ENCODE measurements at regions not wholly inside any gene's neighbourhood (a gene's known extent, or its start where the extent isn't known, plus 50 kb on each side); places are given as distances from the start of the nearest gene placed in this dataset.

GRCh38 chr13:80463673-80464352, 122.9 kb upstream of the SPRY2 start:
- Histone ChIP-seq H3K36me3 (no peaks in the 10 kb centered on the region), H3K9me3 (no peaks in the 10 kb centered on the region), H3K27me3 (no peaks in the 10 kb centered on the region), H3K4me3 (no peak overlapping the region), H3K4me1 (no peaks in the 10 kb centered on the region), H3K9ac (ENCODE audit: low read depth in 2 of 2, low read length in 2 of 2) (no peak overlapping the region), H3K27ac (no peak overlapping the region)
- DNase-seq: no peak
- no peak for TF ChIP-seq CTCF (IDR thresholded peaks at IDR 0.05)
- intact Hi-C loops (cut with DNase I): no loop called here

- H3K27me3 ChIP-seq: no peaks in the 10 kb centered on the region
- H3K36me3 ChIP-seq: no peaks in the 10 kb centered on the region
- intact Hi-C loops (cut with DNase I): no loop called here
- H3K4me3 ChIP-seq: no peak overlapping the region
- H3K9me3 ChIP-seq: no peaks in the 10 kb centered on the region
- H3K9ac ChIP-seq (ENCODE audit: low read depth in 2 of 2, low read length in 2 of 2): no peak overlapping the region
- TF ChIP-seq CTCF (IDR thresholded peaks at IDR 0.05): no peak
- no peak overlapping the region for H3K27ac ChIP-seq
- no peak for DNase-seq
- H3K4me1 ChIP-seq: no peaks in the 10 kb centered on the region
Observed at GRCh38 chr13:80462567-80462966, 121.6 kb upstream of the SPRY2 start.

- H3K27ac ChIP-seq: no peak overlapping the region
- H3K9me3 ChIP-seq: no peaks in the 10 kb centered on the region
- H3K4me3 ChIP-seq: no peak overlapping the region
- H3K36me3 ChIP-seq: no peaks in the 10 kb centered on the region
- no peaks in the 10 kb centered on the region for H3K27me3 ChIP-seq
- no peak overlapping the region for H3K9ac ChIP-seq (ENCODE audit: low read depth in 2 of 2, low read length in 2 of 2)
- TF ChIP-seq CTCF (IDR thresholded peaks at IDR 0.05): no peak
- DNase-seq: no peak
- intact Hi-C loops (cut with DNase I): no loop called here
- no peaks in the 10 kb centered on the region for H3K4me1 ChIP-seq
Observed at GRCh38 chr13:80462037-80462436, 121.1 kb upstream of the SPRY2 start.

GRCh38 chr13:80458543-80458942, 117.6 kb upstream of the SPRY2 start:
- H3K9me3 ChIP-seq: no peaks in the 10 kb centered on the region
- H3K9ac ChIP-seq (ENCODE audit: low read depth in 2 of 2, low read length in 2 of 2): no peak overlapping the region
- no peak overlapping the region for H3K4me3 ChIP-seq
- TF ChIP-seq CTCF (IDR thresholded peaks at IDR 0.05): no peak
- no peaks in the 10 kb centered on the region for H3K27me3 ChIP-seq
- no peak overlapping the region for H3K27ac ChIP-seq
- no peaks in the 10 kb centered on the region for H3K4me1 ChIP-seq
- DNase-seq: no peak
- H3K36me3 ChIP-seq: no peaks in the 10 kb centered on the region
- intact Hi-C loops (cut with DNase I): no loop called here

- H3K27ac ChIP-seq: no peak overlapping the region
- no peaks in the 10 kb centered on the region for H3K36me3 ChIP-seq
- H3K9me3 ChIP-seq: no peaks in the 10 kb centered on the region
- H3K4me1 ChIP-seq: no peaks in the 10 kb centered on the region
- TF ChIP-seq CTCF (IDR thresholded peaks at IDR 0.05): no peak
- H3K27me3 ChIP-seq: no peaks in the 10 kb centered on the region
- H3K9ac ChIP-seq (ENCODE audit: low read depth in 2 of 2, low read length in 2 of 2): no peak overlapping the region
- DNase-seq: no peak
- intact Hi-C loops (cut with DNase I): no loop called here
- H3K4me3 ChIP-seq: no peak overlapping the region
Observed at GRCh38 chr13:80454245-80454644, 113.3 kb upstream of the SPRY2 start.

All from colonic mucosa (tissue), 4 donors.